ENCODE measurements at regions not wholly inside any gene's neighbourhood (a gene's known extent, or its start where the extent isn't known, plus 50 kb on each side); places are given as distances from the start of the nearest gene placed in this dataset.

- peak overlapping the region; percentile 15 to 38; a peak in 2 of 4 replicates for H3K4me2 ChIP-seq (ENCODE audit: insufficient read depth in 1 of 2, low read depth in 2 of 2, low read length in 2 of 2)
- peak overlapping the region; percentile 39; the same call in 1 of the 2 replicates for H3K18ac ChIP-seq (ENCODE audit: extremely low read depth, low read length)
- H3K9me3 ChIP-seq (ENCODE audit: insufficient read depth in 2 of 2, low read depth in 1 of 2, low read length in 1 of 2), result no peaks in the 10 kb centered on the region
- H3K79me2 ChIP-seq (ENCODE audit: control insufficient read depth in 1 of 2, insufficient read depth in 2 of 2, low read length in 2 of 2), result no peaks in the 10 kb centered on the region
- no peaks in the 10 kb centered on the region for H4K20me1 ChIP-seq (replicated peaks in 1 of 2; ENCODE audit: control insufficient read depth in 1 of 2, insufficient read depth in 2 of 2, low read length in 2 of 2)
- H3K4ac ChIP-seq (replicated peaks; ENCODE audit: insufficient read length, low read depth, low read length), result no peak overlapping the region
- H2BK5ac ChIP-seq (ENCODE audit: low read depth, low read length), result no peak overlapping the region
- H3K4me1 ChIP-seq (replicated peaks in 1 of 4; ENCODE audit: control insufficient read depth in 3 of 4, insufficient read depth in 4 of 4, low read length in 3 of 4), result peaks cover 0 to 7% (median 2%) of the 10 kb centered on the region in 4 experiments; a peak in 3 of 7 replicates
- H3K27me3 ChIP-seq (replicated peaks in 1 of 4; ENCODE audit: control insufficient read depth in 3 of 4, extremely low read depth in 1 of 4, insufficient read depth in 3 of 4, low read length in 3 of 4), result peaks cover 0 to 1% (median 0%) of the 10 kb centered on the region in 4 experiments; a peak in 1 of 7 replicates
- 21% methylated on average over 13 of the region's 13 CpGs; no CpG with 5 or more reads in 1 of the 2 experiments for WGBS, 2 experiments (ENCODE audit: extremely low coverage in 1 of 2, insufficient coverage in 1 of 2, insufficient read length in 1 of 2, insufficient replicate concordance in 2 of 2, low coverage in 1 of 2, low lambda C conversion rate in 2 of 2, missing lambda C conversion rate in 1 of 2)
- H3K36me3 ChIP-seq (ENCODE audit: control insufficient read depth in 2 of 4, insufficient read depth in 4 of 4, low read length in 3 of 4), result no peaks in the 10 kb centered on the region
- no peak overlapping the region for H3K9ac ChIP-seq (replicated peaks in 1 of 4; ENCODE audit: extremely low read depth in 1 of 4, low read depth in 3 of 4, low read length in 3 of 4)
- no peaks in the 10 kb centered on the region for H3K79me1 ChIP-seq (ENCODE audit: low read depth, low read length)
- no peak overlapping the region for H2BK15ac ChIP-seq (ENCODE audit: low read length)
- DNase-seq (ENCODE audit: low read depth in 1 of 2, low spot score in 2 of 2), result peak; percentile 41 to 63
- H3K23ac ChIP-seq (ENCODE audit: insufficient read length), result no peak overlapping the region
- H3K4me3 ChIP-seq (ENCODE audit: extremely low read depth in 1 of 4, insufficient read depth in 2 of 4, low read depth in 3 of 4, low read length in 4 of 4), result 0 out of 8 replicates have a peak overlapping the region, but pooled peaks of 1 of the 4 experiments have one; percentile 4
- H2AFZ ChIP-seq (ENCODE audit: low read length), result peak overlapping the region; percentile 99
- peak overlapping the region; percentile 10 for H4K91ac ChIP-seq (replicated peaks; ENCODE audit: insufficient read length, low read length)
- ChIA-PET POLR2A (ENCODE audit: partially characterized antibody) (no interaction called here), CTCF (ENCODE audit: partially characterized antibody) (interaction anchor here (0.6 to 1.3 kb wide), 3 partner anchors 63 to 1860 kb away, joined by 3 read pairs; no protein-coding TSS in a partner anchor)
- no peak overlapping the region for H3K14ac ChIP-seq (ENCODE audit: insufficient read length)
- TF ChIP-seq TAF1 (IDR thresholded peaks at IDR 0.05; ENCODE audit: low read depth, low read length) (0 out of 2 replicates have a peak, but pooled peaks have one; percentile 17), GABPA (IDR thresholded peaks at IDR 0.05; ENCODE audit: borderline replicate concordance, insufficient read depth, low read length) (no peak), KDM1A (IDR thresholded peaks at IDR 0.05; ENCODE audit: borderline replicate concordance, low read length) (no peak), KDM5A (IDR thresholded peaks at IDR 0.05; ENCODE audit: low read length) (no peak), TCF12 (IDR thresholded peaks at IDR 0.05; ENCODE audit: low read depth, low read length) (peak; percentile 33; the same call in 1 of the 2 replicates), TAF7 (optimal IDR thresholded peaks at IDR 0.05; ENCODE audit: borderline replicate concordance, low read depth, low read length) (no peak), MAX (IDR thresholded peaks at IDR 0.05) (0 out of 2 replicates have a peak, but pooled peaks have one; percentile 21), HDAC2 (IDR thresholded peaks at IDR 0.05; ENCODE audit: borderline replicate concordance in 1 of 2, low read depth in 2 of 2, low read length in 2 of 2) (peak in 1 of 2 experiments; percentile 90; a peak in 1 of 4 replicates)
- H2AK5ac ChIP-seq (ENCODE audit: low read depth, low read length), result no peak overlapping the region
- H4K5ac ChIP-seq (ENCODE audit: insufficient read length, low read depth, low read length), result no peak overlapping the region
- no peak overlapping the region for H2BK12ac ChIP-seq (ENCODE audit: low read depth, low read length)
- H3K56ac ChIP-seq (replicated peaks; ENCODE audit: insufficient read length, low read depth, low read length), result no peak overlapping the region
- 0 out of 2 replicates have a peak overlapping the region, but pooled peaks have one; percentile 3 for H3K27ac ChIP-seq (ENCODE audit: low read depth, low read length)
- 0 out of 2 replicates have a peak overlapping the region, but pooled peaks have one; percentile 38 for H4K8ac ChIP-seq (ENCODE audit: extremely low read depth, insufficient read depth, low read length)
- no peak overlapping the region for H2BK120ac ChIP-seq (replicated peaks; ENCODE audit: low read depth, low read length)
- H3K23me2 ChIP-seq (ENCODE audit: low read depth, low read length), result no peaks in the 10 kb centered on the region
- no peak for FAIRE-seq
- no peak overlapping the region for H2BK20ac ChIP-seq (ENCODE audit: low read length)
Observed at GRCh38 chr2:116754381-116755101, 1060.0 kb upstream of the DDX18 start.
